HG03159 (cell line): ENCODE measurements at regions not wholly inside any gene's neighbourhood (a gene's known extent, or its start where the extent isn't known, plus 50 kb on each side); places are given as distances from the start of the nearest gene placed in this dataset.
"Not testable (repeated sequence)": the region's sequence is repeated elsewhere in the genome, so short reads cannot be mapped to it uniquely, and the experiment has no call there.

Source experiments
- ATAC-seq: cut with Tn5 transposase; IDR thresholded peaks from one replicate; pipeline ENCODE4 v1.9.1; 2021; ENCODE audit warnings: mild to moderate bottlenecking, moderate library complexity; ENCODE audit not compliant: unreplicated experiment

GRCh38 chr5:75848077-75848476 is 130.8 kb upstream of the POC5 start:
- no peak for ATAC-seq

DNA sequence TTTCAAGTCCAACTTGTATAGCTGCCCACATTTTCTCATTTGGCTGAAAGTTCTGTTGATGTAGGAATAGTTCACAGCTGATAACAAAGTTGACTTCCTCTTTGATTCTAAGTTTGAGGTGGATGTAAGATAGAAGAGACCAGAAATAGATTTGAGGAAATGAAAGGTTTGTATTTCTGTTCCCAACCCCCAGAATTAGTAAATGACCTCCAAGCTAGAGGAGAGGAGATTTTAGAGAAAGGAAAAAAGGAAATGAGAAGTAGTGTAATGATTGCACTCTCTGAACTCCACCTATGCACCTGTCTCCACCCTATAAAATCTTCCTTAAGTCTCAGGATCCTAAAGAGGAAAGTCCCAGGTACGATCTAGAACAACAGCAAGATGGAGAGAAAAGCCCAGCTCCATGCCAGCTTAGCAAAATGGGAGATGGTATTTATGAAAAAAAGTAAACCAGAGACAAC is 130.4 kb upstream of the POC5 start:
- ATAC-seq, result peak; percentile 84

GRCh38 chr5:75844301-75844700 is 127.1 kb upstream of the POC5 start:
- no peak for ATAC-seq

DNA sequence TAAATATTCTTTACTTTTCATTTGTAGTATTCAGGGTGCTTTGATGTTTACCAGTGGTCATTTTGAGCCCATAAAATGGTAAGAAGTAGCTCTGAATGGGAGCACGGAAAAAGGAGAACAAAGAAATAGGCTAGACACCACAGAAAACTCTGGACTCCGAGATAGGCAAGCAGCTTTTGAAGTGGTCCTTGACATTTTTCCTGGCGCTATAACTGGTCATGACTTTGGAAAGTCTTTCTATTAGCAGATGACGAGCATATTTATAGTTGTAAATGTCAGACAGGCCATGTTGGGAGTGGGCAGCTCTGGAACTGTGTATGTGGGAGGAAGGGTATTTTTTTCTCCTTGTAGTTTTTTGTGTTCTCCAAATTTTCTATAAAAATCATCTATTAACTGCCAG is 126.1 kb upstream of the POC5 start:
- ATAC-seq, result no peak

GRCh38 chr5:75839547-75839946 is 122.3 kb upstream of the POC5 start:
- ATAC-seq, result peak; percentile 58

DNA sequence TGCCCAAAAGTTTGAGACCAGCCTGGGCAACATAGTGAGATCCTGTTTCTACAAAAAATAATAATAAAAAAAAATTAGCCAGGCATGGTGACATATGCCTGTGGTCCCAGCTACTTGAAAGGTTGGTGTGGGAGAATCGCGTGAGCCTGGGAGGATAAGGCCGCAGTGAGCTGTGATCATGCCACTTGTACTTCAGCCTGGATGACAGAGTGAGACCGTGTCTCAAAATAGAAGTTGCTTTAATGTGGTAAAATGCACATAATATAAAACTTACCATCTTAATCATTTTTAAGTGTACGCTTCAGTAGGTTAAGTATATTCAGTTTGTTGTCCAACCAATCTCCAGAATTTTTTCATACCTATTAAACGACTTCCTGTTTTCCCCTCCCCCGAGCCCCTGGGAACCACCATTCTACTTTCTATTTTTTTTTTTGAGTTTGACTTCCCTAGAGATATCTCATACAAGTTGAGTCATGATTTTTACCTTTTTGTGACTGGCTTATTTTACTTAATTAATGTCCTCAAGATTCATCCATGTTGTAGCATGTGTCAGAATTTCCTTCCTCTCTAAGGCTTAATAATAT is 120.1 kb upstream of the POC5 start:
- no peak for ATAC-seq

DNA sequence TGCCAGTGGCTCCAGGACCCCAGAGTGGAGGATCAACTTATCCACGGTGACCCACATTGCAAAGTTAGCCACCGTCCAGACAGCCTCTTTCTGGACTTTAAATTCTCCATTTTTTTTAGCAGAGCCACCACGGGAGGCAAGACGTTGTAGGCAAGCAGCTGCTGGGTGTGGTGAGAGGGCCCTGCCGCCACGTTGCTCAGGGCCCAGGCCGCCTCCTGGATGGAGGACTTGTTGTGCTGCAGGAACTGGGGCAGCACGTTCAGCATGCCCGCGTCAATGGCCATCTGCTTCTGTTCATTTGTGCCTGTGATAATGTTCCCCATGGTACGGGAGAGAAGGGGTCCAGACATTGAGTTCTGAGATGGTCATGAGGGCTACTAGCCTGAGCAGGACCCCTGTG is 114.3 kb upstream of the POC5 start:
- no peak for ATAC-seq

GRCh38 chr5:75828029-75828428 is 110.8 kb upstream of the POC5 start:
- ATAC-seq, result no peak

DNA sequence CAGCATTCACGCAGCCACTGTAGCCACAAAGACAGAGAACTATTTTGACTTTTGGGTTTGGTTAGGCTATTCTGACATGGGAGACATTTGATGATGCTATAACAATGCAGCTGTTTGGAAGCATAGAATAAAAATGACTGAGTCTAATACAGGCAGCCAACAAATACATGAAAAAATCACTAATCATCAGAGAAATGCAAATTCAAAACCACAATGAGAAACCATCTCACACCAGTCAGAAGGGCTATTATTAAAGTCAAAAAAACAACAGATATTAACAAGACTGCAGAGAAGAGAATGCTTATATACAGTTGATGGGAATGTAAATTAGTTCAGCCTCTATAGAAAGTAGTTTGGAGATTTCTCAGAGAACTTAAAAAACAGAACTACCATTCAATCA is 107.1 kb upstream of the POC5 start:
- ATAC-seq, result no peak

DNA sequence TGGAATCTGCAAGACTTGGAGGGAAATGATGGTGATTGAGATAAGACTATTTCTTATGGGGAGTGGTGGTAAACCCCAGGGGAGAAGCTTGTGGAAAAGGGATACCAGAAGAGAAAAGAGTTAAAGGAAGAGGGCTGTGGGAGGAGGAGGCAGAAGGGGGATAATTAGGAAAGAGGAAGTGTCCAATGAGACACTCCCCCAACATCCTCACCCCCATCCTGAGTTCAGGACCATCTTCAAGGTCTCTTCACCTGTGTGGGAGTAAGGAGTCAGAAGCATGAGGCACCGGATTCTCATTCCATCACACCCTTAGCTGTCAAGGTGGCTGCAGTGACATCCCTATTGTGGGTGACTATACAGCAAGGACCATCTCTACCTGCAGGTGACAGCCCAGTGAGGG is 106.6 kb upstream of the POC5 start:
- ATAC-seq, result no peak

DNA sequence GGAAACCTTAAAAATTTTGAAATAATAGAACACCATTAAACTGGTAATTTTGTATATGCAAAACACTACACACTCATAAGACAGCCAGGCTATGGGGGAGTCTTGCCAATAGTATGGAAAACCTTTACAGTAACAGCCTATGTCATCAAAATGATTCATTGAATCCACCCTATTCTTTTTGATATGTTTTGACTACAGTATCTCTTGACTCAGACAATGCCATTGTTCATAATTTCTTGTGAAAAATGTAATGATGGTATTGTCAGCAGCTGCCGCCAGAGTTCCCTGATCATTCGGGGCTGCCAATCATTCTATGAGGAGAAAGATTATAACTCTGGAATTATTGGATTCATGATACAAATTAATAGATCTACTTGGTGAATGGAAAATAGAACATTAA is 101.4 kb upstream of the POC5 start:
- no peak for ATAC-seq

DNA sequence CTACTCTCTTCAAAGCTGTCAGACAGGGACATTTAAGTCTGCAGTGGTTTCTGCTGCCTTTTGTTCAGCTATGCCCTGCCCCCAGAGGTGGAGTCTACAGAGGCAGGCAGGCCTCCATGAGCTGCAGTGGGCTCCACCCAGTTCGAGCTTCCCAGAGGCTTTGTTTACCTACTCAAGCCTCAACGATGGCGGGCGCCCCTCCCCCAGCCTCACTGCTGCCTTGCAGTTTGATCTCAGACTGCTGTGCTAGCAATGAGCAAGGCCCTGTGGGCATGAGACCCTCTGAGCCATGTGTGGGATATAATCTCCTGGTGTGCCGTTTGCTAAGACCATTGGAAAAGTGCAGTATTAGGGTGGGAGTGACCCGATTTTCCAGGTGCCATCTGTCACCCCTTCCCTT is 82.5 kb upstream of the POC5 start:
- not testable (repeated sequence) for ATAC-seq

DNA sequence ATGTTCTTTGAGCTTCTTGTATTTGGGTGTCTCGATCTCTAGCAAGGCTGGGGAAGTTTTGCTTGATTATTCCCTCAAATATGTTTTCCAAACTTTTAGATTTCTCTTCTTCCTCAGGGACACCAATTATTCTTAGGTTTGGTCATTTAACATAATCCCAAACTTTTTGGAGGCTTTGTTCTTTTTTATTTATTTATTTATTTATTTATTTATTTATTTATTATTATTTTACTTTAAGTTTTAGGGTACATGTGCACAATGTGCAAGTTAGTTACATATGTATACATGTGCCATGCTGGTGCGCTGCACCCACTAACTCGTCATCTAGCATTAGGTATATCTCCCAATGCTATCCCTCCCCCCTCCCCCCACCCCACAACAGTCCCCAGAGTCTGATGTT is 52.1 kb upstream of the POC5 start:
- not testable (repeated sequence) for ATAC-seq
